Kidney (tissue), 13 donors: ENCODE measurements at regions not wholly inside any gene's neighbourhood (a gene's known extent, or its start where the extent isn't known, plus 50 kb on each side); places are given as distances from the start of the nearest gene placed in this dataset.

ENCODE experiments used
- DNase-seq, 5 donors: peaks; one replicate each; pipeline ENCODE4 v3.0.0-alpha.2; 2013 to 2020
- FAIRE-seq: peaks from 2 replicates; lab custom pipeline; 2012; peaks lifted over from hg19 to GRCh38; lab: Jason Lieb, UNC
- H3K27ac ChIP-seq, 2 donors: one replicate each; pipeline ENCODE4 v1.7.0; 2013; ENCODE audit warnings: low read depth in 2 of 2, low read length in 2 of 2, inconsistent platforms in 1 of 2
- H3K27me3 ChIP-seq: one replicate; pipeline ENCODE4 v1.7.1; 2013; ENCODE audit warnings: low read length, inconsistent platforms; ENCODE audit not compliant: control insufficient read depth, insufficient read depth
- H3K36me3 ChIP-seq, 3 donors: one replicate each; pipeline versions ENCODE4 v1.7.0 to v1.7.1; 2013; ENCODE audit warnings: low read length in 3 of 3, control low read depth in 1 of 3, inconsistent platforms in 1 of 3; ENCODE audit not compliant: insufficient read depth in 3 of 3, control insufficient read depth in 2 of 3
- H3K4me1 ChIP-seq, 3 donors: one replicate each; pipeline versions ENCODE4 v1.7.0 to v1.7.1; 2013; ENCODE audit warnings: low read length in 3 of 3, inconsistent platforms in 1 of 3, low read depth in 1 of 3; ENCODE audit not compliant: control insufficient read depth in 2 of 3, insufficient read depth in 2 of 3
- H3K4me3 ChIP-seq, 3 donors: one replicate each; pipeline versions ENCODE4 v1.7.0 to v1.8.1; 2013; ENCODE audit warnings: low read length in 3 of 3, control low read depth in 1 of 3, inconsistent platforms in 1 of 3
- H3K9ac ChIP-seq, 3 donors: one replicate each; pipeline versions ENCODE4 v1.7.0 to v1.7.1; 2013; ENCODE audit warnings: low read length in 3 of 3, control low read depth in 1 of 3, inconsistent platforms in 1 of 3
- H3K9me3 ChIP-seq, 3 donors: one replicate each; pipeline versions ENCODE4 v1.7.0 to v1.7.1; 2013; ENCODE audit warnings: low read length in 3 of 3, control low read depth in 1 of 3, inconsistent platforms in 1 of 3; ENCODE audit not compliant: control insufficient read depth in 2 of 3, insufficient read depth in 1 of 3
- intact Hi-C: fragments of 100-400 bp; cut with DNase I; formaldehyde crosslinking; loops from one replicate; pipeline ENCODE4 v1.11.1; 2022
- TF ChIP-seq, protein P1 (sequence below): IDR thresholded peaks from 3 replicates; pipeline ENCODE4 v1.5.1; 2012; ENCODE audit warnings: mild to moderate bottlenecking, moderate library complexity, borderline replicate concordance; ENCODE audit not compliant: insufficient read depth; ENCODE audit errors: extremely low read depth
- donor health status: control.
- donor health status: control.
- donor health status: control.
- donor health status: control.
- donor health status: control.
- donor health status: DM: yes; HTN: yes; CAD: no.
- donor health status: Normal renal cell carcinoma (clear cell type).

DNA sequence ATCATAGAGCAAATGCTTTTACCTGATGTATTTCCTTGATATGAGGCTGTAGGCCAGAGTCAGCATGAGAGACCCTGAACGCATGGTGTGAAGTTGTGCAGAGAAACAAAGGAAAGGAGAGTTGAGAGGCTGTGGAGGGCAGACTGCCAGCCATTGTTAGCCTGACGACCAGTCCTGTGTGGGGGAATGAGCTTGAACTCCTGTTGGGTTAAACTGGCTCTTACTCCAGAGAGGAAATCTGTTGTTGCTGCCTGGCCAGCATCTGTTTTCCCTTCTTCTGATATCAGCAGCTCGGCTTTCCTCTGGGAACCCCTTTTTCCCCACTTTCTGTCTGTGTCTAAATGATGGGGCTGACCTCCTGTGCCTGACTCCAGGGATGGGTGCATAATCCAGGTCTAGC, 158.2 kb upstream of the ZFP64 start:
- FAIRE-seq (no peak), DNase-seq (no peak)
- intact Hi-C loops: no loop called here
- no peaks in the 10 kb centered on the region for H3K9me3 ChIP-seq
- H3K4me1 ChIP-seq: no peaks in the 10 kb centered on the region
- no peaks in the 10 kb centered on the region for H3K36me3 ChIP-seq
- no peaks in the 10 kb centered on the region for H3K27me3 ChIP-seq
- H3K9ac ChIP-seq: no peak overlapping the region
- no peak overlapping the region for H3K4me3 ChIP-seq
- TF ChIP-seq, protein P1, sequence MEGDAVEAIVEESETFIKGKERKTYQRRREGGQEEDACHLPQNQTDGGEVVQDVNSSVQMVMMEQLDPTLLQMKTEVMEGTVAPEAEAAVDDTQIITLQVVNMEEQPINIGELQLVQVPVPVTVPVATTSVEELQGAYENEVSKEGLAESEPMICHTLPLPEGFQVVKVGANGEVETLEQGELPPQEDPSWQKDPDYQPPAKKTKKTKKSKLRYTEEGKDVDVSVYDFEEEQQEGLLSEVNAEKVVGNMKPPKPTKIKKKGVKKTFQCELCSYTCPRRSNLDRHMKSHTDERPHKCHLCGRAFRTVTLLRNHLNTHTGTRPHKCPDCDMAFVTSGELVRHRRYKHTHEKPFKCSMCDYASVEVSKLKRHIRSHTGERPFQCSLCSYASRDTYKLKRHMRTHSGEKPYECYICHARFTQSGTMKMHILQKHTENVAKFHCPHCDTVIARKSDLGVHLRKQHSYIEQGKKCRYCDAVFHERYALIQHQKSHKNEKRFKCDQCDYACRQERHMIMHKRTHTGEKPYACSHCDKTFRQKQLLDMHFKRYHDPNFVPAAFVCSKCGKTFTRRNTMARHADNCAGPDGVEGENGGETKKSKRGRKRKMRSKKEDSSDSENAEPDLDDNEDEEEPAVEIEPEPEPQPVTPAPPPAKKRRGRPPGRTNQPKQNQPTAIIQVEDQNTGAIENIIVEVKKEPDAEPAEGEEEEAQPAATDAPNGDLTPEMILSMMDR: no peak
- no peak overlapping the region for H3K27ac ChIP-seq

- H3K9me3 ChIP-seq: no peaks in the 10 kb centered on the region
- TF ChIP-seq, protein P1: no peak
- no peak overlapping the region for H3K4me3 ChIP-seq
- no peaks in the 10 kb centered on the region for H3K4me1 ChIP-seq
- no peak overlapping the region for H3K9ac ChIP-seq
- H3K27ac ChIP-seq: no peak overlapping the region
- no peak for FAIRE-seq
- intact Hi-C loops: no loop called here
- H3K36me3 ChIP-seq: no peaks in the 10 kb centered on the region
- H3K27me3 ChIP-seq: no peaks in the 10 kb centered on the region
- DNase-seq: no peak
Measured at GRCh38 chr20:52348434-52348833, 156.9 kb upstream of the ZFP64 start.

DNA sequence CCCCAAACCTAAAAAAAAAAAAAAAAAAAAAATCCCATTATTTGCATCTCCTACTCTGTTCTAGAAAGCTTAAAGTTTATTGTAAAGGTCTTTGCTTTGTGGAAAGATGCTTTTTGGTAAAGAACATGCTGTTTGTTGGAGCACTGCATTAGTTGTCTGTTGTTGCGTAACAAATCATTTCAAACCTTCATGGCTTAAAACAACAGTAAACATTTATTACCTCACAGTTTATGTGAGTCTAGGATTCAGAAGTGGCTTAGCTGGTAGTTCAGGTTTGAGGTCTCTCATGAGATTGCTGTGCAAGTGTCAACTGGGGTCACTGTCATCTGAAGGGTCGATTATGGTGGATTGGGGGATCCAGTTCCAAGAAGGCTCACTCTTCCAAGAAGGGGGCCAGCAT, 155.2 kb upstream of the ZFP64 start:
- H3K9me3 ChIP-seq: no peaks in the 10 kb centered on the region
- no peaks in the 10 kb centered on the region for H3K36me3 ChIP-seq
- no peak for DNase-seq
- no peak overlapping the region for H3K9ac ChIP-seq
- intact Hi-C loops: no loop called here
- TF ChIP-seq, protein P1: no peak
- no peak for FAIRE-seq
- H3K27me3 ChIP-seq: no peaks in the 10 kb centered on the region
- no peak overlapping the region for H3K4me3 ChIP-seq
- no peak overlapping the region for H3K27ac ChIP-seq
- H3K4me1 ChIP-seq: no peaks in the 10 kb centered on the region

- DNase-seq: no peak
- Histone ChIP-seq H3K36me3 (no peaks in the 10 kb centered on the region), H3K9ac (no peak overlapping the region), H3K27me3 (no peaks in the 10 kb centered on the region), H3K4me1 (no peaks in the 10 kb centered on the region), H3K27ac (no peak overlapping the region), H3K4me3 (no peak overlapping the region), H3K9me3 (no peaks in the 10 kb centered on the region)
- TF ChIP-seq, protein P1: no peak
- FAIRE-seq: no peak
- intact Hi-C loops: no loop called here
Measured at GRCh38 chr20:52342913-52343312, 151.3 kb upstream of the ZFP64 start.
